Sciatic nerve (tissue), 2 donors: ENCODE measurements at regions not wholly inside any gene's neighbourhood (a gene's known extent, or its start where the extent isn't known, plus 50 kb on each side); places are given as distances from the start of the nearest gene placed in this dataset.

Source experiments
- ATAC-seq: fragments of 200-7000 bp; cut with Tn5 transposase; one replicate; pipeline ENCODE4 v1.9.1; 2020; ENCODE audit warnings: mild to moderate bottlenecking, moderate library complexity
- DNase-seq: peaks from one replicate; pipeline ENCODE4 v3.0.0-alpha.2; 2020; ENCODE audit warnings: low spot score
- intact Hi-C: fragments of 100-400 bp; cut with DNase I; formaldehyde crosslinking; loops from one replicate; pipeline ENCODE4 v1.14.2; 2022
- donor health status: DM: no; HTN: no; CAD: no.
- donor health status: DM: no; HTN: no; CAD: no.

- peak; percentile 51 for ATAC-seq
- no peak for DNase-seq
Measured at GRCh38 chr6:122286512-122286911, 112.9 kb upstream of the HSF2 start.

GRCh38 chr6:122289762-122290539 is 109.5 kb upstream of the HSF2 start:
- intact Hi-C loops: no loop called here
- no peak for DNase-seq
- no peak for ATAC-seq

More at GRCh38 chr6:122286512-122286911, 112.9 kb upstream of the HSF2 start:
- intact Hi-C loops: no loop called here

- ATAC-seq: no peak
- intact Hi-C loops: no loop called here
- DNase-seq: no peak
Measured at GRCh38 chr6:122297010-122297409, 102.4 kb upstream of the HSF2 start.

GRCh38 chr6:122302067-122302466 is 97.4 kb upstream of the HSF2 start:
- no peak for ATAC-seq
- DNase-seq: no peak
- intact Hi-C loops: no loop called here

GRCh38 chr6:122307577-122307976 is 91.9 kb upstream of the HSF2 start:
- ATAC-seq: no peak
- no peak for DNase-seq
- intact Hi-C loops: no loop called here

- no peak for ATAC-seq
- intact Hi-C loops: no loop called here
- no peak for DNase-seq
Measured at GRCh38 chr6:122308074-122308473, 91.4 kb upstream of the HSF2 start.

- ATAC-seq: no peak
- no peak for DNase-seq
- intact Hi-C loops: no loop called here
Measured at GRCh38 chr6:122315842-122316241, 83.6 kb upstream of the HSF2 start.

GRCh38 chr6:122322824-122323223 is 76.6 kb upstream of the HSF2 start:
- ATAC-seq: peak; percentile 88
- intact Hi-C loops: no loop called here

GRCh38 chr6:122323361-122323760 is 76.1 kb upstream of the HSF2 start:
- intact Hi-C loops: no loop called here
- ATAC-seq (peak; percentile 17), DNase-seq (no peak)

More at GRCh38 chr6:122322824-122323223, 76.6 kb upstream of the HSF2 start:
- no peak for DNase-seq

- ATAC-seq (no peak), DNase-seq (no peak)
- intact Hi-C loops: no loop called here
Measured at GRCh38 chr6:122330315-122330714, 69.1 kb upstream of the HSF2 start.

GRCh38 chr6:122337645-122338044 is 61.8 kb upstream of the HSF2 start:
- intact Hi-C loops: no loop called here
- ATAC-seq (no peak), DNase-seq (no peak)

GRCh38 chr6:122339661-122340060 is 59.8 kb upstream of the HSF2 start:
- ATAC-seq (no peak), DNase-seq (no peak)
- intact Hi-C loops: no loop called here

GRCh38 chr6:122347280-122347679 is 52.2 kb upstream of the HSF2 start:
- DNase-seq: no peak
- ATAC-seq: peak; percentile 69
- intact Hi-C loops: no loop called here

GRCh38 chr6:122347751-122348150 is 51.7 kb upstream of the HSF2 start:
- ATAC-seq (no peak), DNase-seq (no peak)
- intact Hi-C loops: no loop called here
